Tibial nerve (tissue), 4 donors: ENCODE measurements at regions not wholly inside any gene's neighbourhood (a gene's known extent, or its start where the extent isn't known, plus 50 kb on each side); places are given as distances from the start of the nearest gene placed in this dataset.

Source experiments
- CTCF ChIP-seq, 5 experiments: fragments of 200-600 bp in 3 of 5; fragments of 450-650 bp in 2 of 5; sonication (generic) in 3 of 5; IDR thresholded peaks; one replicate each; pipeline ENCODE4 v1.5.1; 2016 to 2019; ENCODE audit warnings: antibody characterized with exemption in 5 of 5, mild to moderate bottlenecking in 3 of 5, moderate library complexity in 2 of 5
- EP300 ChIP-seq, 2 donors: sonication (generic); formaldehyde crosslinking; IDR thresholded peaks; one replicate each; pipeline ENCODE4 v1.6.1; 2017; ENCODE audit warnings: antibody characterized with exemption in 2 of 2, mild to moderate bottlenecking in 1 of 2

DNA sequence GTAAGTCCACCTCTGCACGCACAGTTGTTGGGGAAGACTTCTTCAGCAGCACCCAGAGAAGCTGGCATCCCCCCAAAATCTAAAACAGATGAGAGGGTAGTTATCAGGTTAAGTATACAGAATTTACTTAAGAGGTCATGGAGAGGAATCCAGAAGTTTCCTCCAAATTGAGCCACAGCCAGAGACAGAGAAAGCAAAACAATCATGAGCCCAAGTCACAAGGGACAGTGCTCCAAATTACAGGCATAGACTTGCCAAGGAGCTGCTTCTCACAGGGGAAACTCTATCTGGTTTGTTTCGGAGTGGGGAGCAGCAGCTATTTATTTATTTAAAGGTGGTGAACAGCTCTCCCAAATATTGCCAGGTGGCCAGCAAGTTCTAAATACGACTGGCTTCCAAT lies 308.4 kb downstream of the SKIDA1 start:
- TF ChIP-seq EP300 (IDR thresholded peaks at IDR 0.05) (no peak), CTCF (IDR thresholded peaks at IDR 0.05) (no peak)
